ENCODE measurements at regions not wholly inside any gene's neighbourhood (a gene's known extent, or its start where the extent isn't known, plus 50 kb on each side); places are given as distances from the start of the nearest gene placed in this dataset.

DNA sequence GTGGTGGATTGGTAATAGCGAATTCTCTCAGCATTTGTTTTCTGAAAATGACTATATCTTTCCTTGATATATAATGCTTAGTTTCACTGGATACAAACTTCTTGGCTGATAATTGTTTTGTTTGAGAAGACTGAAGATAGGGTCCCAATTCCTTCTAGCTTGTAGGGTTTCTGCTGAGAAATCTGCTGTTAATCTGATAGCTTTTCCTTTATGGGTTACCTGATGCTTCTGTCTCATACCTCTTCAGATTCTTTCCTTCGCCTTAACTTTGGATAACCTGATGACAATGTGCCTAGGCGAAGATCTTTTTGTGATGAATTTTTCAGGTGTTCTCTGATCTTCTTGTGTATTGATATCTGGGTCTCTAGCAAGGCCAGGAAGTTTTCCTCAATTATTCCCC lies 94.7 kb upstream of the ACO1 start:
- Histone ChIP-seq H3K36me3 (no peaks in the 10 kb centered on the region), H3K4me1 (replicated peaks) (no peaks in the 10 kb centered on the region), H3K27me3 (replicated peaks; ENCODE audit: insufficient read depth) (no peaks in the 10 kb centered on the region), H3K4me3 (no peak overlapping the region), H3K9me3 (no peaks in the 10 kb centered on the region), H3K27ac (no peak overlapping the region)
- 95% methylated on average over 3 of the region's 3 CpGs for WGBS
- intact Hi-C loops (cut with DNase I), result no loop called here
- no peak for TF ChIP-seq POLR2A (IDR thresholded peaks at IDR 0.05)
- TF ChIP-seq POLR2AphosphoS5 (IDR thresholded peaks at IDR 0.05), result no peak
- TF ChIP-seq, protein P1, sequence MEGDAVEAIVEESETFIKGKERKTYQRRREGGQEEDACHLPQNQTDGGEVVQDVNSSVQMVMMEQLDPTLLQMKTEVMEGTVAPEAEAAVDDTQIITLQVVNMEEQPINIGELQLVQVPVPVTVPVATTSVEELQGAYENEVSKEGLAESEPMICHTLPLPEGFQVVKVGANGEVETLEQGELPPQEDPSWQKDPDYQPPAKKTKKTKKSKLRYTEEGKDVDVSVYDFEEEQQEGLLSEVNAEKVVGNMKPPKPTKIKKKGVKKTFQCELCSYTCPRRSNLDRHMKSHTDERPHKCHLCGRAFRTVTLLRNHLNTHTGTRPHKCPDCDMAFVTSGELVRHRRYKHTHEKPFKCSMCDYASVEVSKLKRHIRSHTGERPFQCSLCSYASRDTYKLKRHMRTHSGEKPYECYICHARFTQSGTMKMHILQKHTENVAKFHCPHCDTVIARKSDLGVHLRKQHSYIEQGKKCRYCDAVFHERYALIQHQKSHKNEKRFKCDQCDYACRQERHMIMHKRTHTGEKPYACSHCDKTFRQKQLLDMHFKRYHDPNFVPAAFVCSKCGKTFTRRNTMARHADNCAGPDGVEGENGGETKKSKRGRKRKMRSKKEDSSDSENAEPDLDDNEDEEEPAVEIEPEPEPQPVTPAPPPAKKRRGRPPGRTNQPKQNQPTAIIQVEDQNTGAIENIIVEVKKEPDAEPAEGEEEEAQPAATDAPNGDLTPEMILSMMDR (IDR thresholded peaks at IDR 0.05), result no peak
- DNase-seq (ENCODE audit: low spot score), result no peak

- 95% methylated on average over 3 of the region's 3 CpGs for WGBS
- Histone ChIP-seq H3K27me3 (replicated peaks; ENCODE audit: insufficient read depth) (no peaks in the 10 kb centered on the region), H3K9me3 (no peaks in the 10 kb centered on the region), H3K4me1 (replicated peaks) (no peaks in the 10 kb centered on the region), H3K4me3 (no peak overlapping the region), H3K27ac (no peak overlapping the region), H3K36me3 (no peaks in the 10 kb centered on the region)
- DNase-seq (ENCODE audit: low spot score), result no peak
- intact Hi-C loops (cut with DNase I), result no loop called here
- TF ChIP-seq POLR2A (IDR thresholded peaks at IDR 0.05) (no peak), POLR2AphosphoS5 (IDR thresholded peaks at IDR 0.05) (no peak)
- TF ChIP-seq, protein P1 (IDR thresholded peaks at IDR 0.05), result no peak
These were observed 93.1 kb upstream of the ACO1 start for GRCh38 chr9:32291370-32291769.

DNA sequence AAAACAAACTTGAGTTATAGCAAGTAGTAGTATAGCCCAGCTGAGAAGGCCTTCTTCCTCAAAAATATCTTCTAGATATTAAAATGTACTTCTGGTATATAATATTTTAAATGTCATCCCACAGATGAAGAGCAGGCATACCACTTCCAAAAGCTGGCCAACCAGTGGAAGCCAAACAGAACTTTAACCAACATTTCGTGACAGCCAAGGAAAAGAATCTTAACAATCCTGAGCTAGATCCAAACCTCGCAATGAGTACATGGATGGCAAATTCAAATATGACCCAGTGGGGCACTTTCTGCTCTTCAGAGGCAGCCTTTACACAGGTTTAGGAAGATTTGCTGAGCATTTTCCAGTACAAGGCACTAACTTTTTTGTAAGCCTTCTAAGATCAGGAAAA lies 91.8 kb upstream of the ACO1 start:
- H3K4me1 ChIP-seq (replicated peaks), result no peaks in the 10 kb centered on the region
- 26% methylated on average over 2 of the region's 2 CpGs for WGBS
- DNase-seq (ENCODE audit: low spot score), result no peak
- no peak overlapping the region for H3K4me3 ChIP-seq
- H3K9me3 ChIP-seq, result no peaks in the 10 kb centered on the region
- no peak for TF ChIP-seq POLR2A (IDR thresholded peaks at IDR 0.05)
- intact Hi-C loops (cut with DNase I), result no loop called here
- H3K27me3 ChIP-seq (replicated peaks; ENCODE audit: insufficient read depth), result no peaks in the 10 kb centered on the region
- no peaks in the 10 kb centered on the region for H3K36me3 ChIP-seq
- H3K27ac ChIP-seq, result no peak overlapping the region

GRCh38 chr9:32293091-32293490 lies 91.4 kb upstream of the ACO1 start:
- no peak overlapping the region for H3K27ac ChIP-seq

DNA sequence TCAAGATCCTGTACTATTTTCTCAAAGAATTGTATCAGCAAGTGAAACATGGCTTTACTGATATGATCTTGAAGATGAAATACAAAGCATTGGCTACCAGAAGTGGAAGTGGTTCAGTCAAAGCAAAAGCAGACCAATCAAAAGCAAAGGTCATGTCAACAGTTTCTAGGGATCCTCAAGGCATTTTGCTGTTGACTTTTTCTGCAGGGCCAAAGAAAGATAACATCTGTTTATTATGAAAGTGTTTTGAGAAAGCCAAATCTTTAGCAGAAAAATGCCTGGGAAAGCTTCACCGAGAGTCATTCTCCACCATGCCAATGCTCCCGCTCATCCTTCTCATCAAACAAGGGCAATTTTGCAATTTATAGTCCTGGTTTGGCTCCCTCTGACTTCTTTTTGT lies 90.3 kb upstream of the ACO1 start:
- no peaks in the 10 kb centered on the region for H3K4me1 ChIP-seq (replicated peaks)
- H3K36me3 ChIP-seq, result no peaks in the 10 kb centered on the region
- intact Hi-C loops (cut with DNase I), result no loop called here
- no peak overlapping the region for H3K4me3 ChIP-seq
- no peak overlapping the region for H3K27ac ChIP-seq
- DNase-seq (ENCODE audit: low spot score), result no peak
- 30% methylated on average over 2 of the region's 2 CpGs for WGBS
- no peak for TF ChIP-seq POLR2AphosphoS5 (IDR thresholded peaks at IDR 0.05)
- TF ChIP-seq, protein P1 (IDR thresholded peaks at IDR 0.05), result no peak
- TF ChIP-seq POLR2A (IDR thresholded peaks at IDR 0.05), result no peak
- H3K27me3 ChIP-seq (replicated peaks; ENCODE audit: insufficient read depth), result no peaks in the 10 kb centered on the region
- H3K9me3 ChIP-seq, result no peaks in the 10 kb centered on the region

More at GRCh38 chr9:32293091-32293490, 91.4 kb upstream of the ACO1 start:
- Histone ChIP-seq H3K4me3 (no peak overlapping the region), H3K27me3 (replicated peaks; ENCODE audit: insufficient read depth) (no peaks in the 10 kb centered on the region), H3K4me1 (replicated peaks) (no peaks in the 10 kb centered on the region), H3K9me3 (no peaks in the 10 kb centered on the region), H3K36me3 (no peaks in the 10 kb centered on the region)
- no peak for DNase-seq (ENCODE audit: low spot score)
- no peak for TF ChIP-seq POLR2A (IDR thresholded peaks at IDR 0.05)
- TF ChIP-seq POLR2AphosphoS5 (IDR thresholded peaks at IDR 0.05), result no peak
- TF ChIP-seq, protein P1 (IDR thresholded peaks at IDR 0.05), result no peak
- intact Hi-C loops (cut with DNase I), result no loop called here
- WGBS, result 33% methylated on average over 1 of the region's 1 CpG

All from prostate gland (tissue), 2 donors.